ENCODE measurements at regions not wholly inside any gene's neighbourhood (a gene's known extent, or its start where the extent isn't known, plus 50 kb on each side); places are given as distances from the start of the nearest gene placed in this dataset.

GRCh38 chr20:39605908-39606307 lies 643.8 kb downstream of the DHX35 start:
- Histone ChIP-seq H3K4me3 (ENCODE audit: low read length in 2 of 2) (no peak overlapping the region), H3K36me3 (ENCODE audit: control insufficient read depth in 2 of 2, insufficient read depth in 2 of 2, low read length in 2 of 2) (no peaks in the 10 kb centered on the region)

GRCh38 chr20:39605361-39605760 lies 643.2 kb downstream of the DHX35 start:
- H3K9ac ChIP-seq (ENCODE audit: low read length in 2 of 2) = no peak overlapping the region
- H3K4me3 ChIP-seq (ENCODE audit: low read length in 2 of 2) = no peak overlapping the region
- no peaks in the 10 kb centered on the region for H3K36me3 ChIP-seq (ENCODE audit: control insufficient read depth in 2 of 2, insufficient read depth in 2 of 2, low read length in 2 of 2)
- H3K9me3 ChIP-seq (ENCODE audit: control insufficient read depth in 2 of 2, low read length in 2 of 2) = no peaks in the 10 kb centered on the region
- H3K4me1 ChIP-seq (ENCODE audit: control insufficient read depth, insufficient read depth, low read length) = no peaks in the 10 kb centered on the region
- no peaks in the 10 kb centered on the region for H3K27me3 ChIP-seq (ENCODE audit: control insufficient read depth in 1 of 2, insufficient read depth in 2 of 2, low read length in 2 of 2)
- H3K27ac ChIP-seq (ENCODE audit: low read length) = no peak overlapping the region

More at GRCh38 chr20:39605908-39606307, 643.8 kb downstream of the DHX35 start:
- H3K27me3 ChIP-seq (ENCODE audit: control insufficient read depth in 1 of 2, insufficient read depth in 2 of 2, low read length in 2 of 2) = no peaks in the 10 kb centered on the region
- H3K27ac ChIP-seq (ENCODE audit: low read length) = no peak overlapping the region
- H3K9ac ChIP-seq (ENCODE audit: low read length in 2 of 2) = no peak overlapping the region
- no peaks in the 10 kb centered on the region for H3K4me1 ChIP-seq (ENCODE audit: control insufficient read depth, insufficient read depth, low read length)
- H3K9me3 ChIP-seq (ENCODE audit: control insufficient read depth in 2 of 2, low read length in 2 of 2) = no peaks in the 10 kb centered on the region

- Histone ChIP-seq H3K9me3 (ENCODE audit: control insufficient read depth in 2 of 2, low read length in 2 of 2) (no peaks in the 10 kb centered on the region), H3K27me3 (ENCODE audit: control insufficient read depth in 1 of 2, insufficient read depth in 2 of 2, low read length in 2 of 2) (no peaks in the 10 kb centered on the region), H3K4me1 (ENCODE audit: control insufficient read depth, insufficient read depth, low read length) (no peaks in the 10 kb centered on the region), H3K4me3 (ENCODE audit: low read length in 2 of 2) (no peak overlapping the region), H3K27ac (ENCODE audit: low read length) (no peak overlapping the region), H3K36me3 (ENCODE audit: control insufficient read depth in 2 of 2, insufficient read depth in 2 of 2, low read length in 2 of 2) (no peaks in the 10 kb centered on the region), H3K9ac (ENCODE audit: low read length in 2 of 2) (no peak overlapping the region)
Measured at GRCh38 chr20:39603219-39603618, 641.1 kb downstream of the DHX35 start.

GRCh38 chr20:39602649-39603048 lies 640.5 kb downstream of the DHX35 start:
- Histone ChIP-seq H3K9ac (ENCODE audit: low read length in 2 of 2) (no peak overlapping the region), H3K9me3 (ENCODE audit: control insufficient read depth in 2 of 2, low read length in 2 of 2) (no peaks in the 10 kb centered on the region), H3K27me3 (ENCODE audit: control insufficient read depth in 1 of 2, insufficient read depth in 2 of 2, low read length in 2 of 2) (no peaks in the 10 kb centered on the region), H3K36me3 (ENCODE audit: control insufficient read depth in 2 of 2, insufficient read depth in 2 of 2, low read length in 2 of 2) (no peaks in the 10 kb centered on the region), H3K4me3 (ENCODE audit: low read length in 2 of 2) (no peak overlapping the region), H3K4me1 (ENCODE audit: control insufficient read depth, insufficient read depth, low read length) (no peaks in the 10 kb centered on the region), H3K27ac (ENCODE audit: low read length) (no peak overlapping the region)

GRCh38 chr20:39600871-39601270 lies 638.7 kb downstream of the DHX35 start:
- no peaks in the 10 kb centered on the region for H3K4me1 ChIP-seq (ENCODE audit: control insufficient read depth, insufficient read depth, low read length)
- no peak overlapping the region for H3K9ac ChIP-seq (ENCODE audit: low read length in 2 of 2)
- no peaks in the 10 kb centered on the region for H3K9me3 ChIP-seq (ENCODE audit: control insufficient read depth in 2 of 2, low read length in 2 of 2)
- no peak overlapping the region for H3K27ac ChIP-seq (ENCODE audit: low read length)
- H3K4me3 ChIP-seq (ENCODE audit: low read length in 2 of 2) = no peak overlapping the region
- no peaks in the 10 kb centered on the region for H3K27me3 ChIP-seq (ENCODE audit: control insufficient read depth in 1 of 2, insufficient read depth in 2 of 2, low read length in 2 of 2)
- H3K36me3 ChIP-seq (ENCODE audit: control insufficient read depth in 2 of 2, insufficient read depth in 2 of 2, low read length in 2 of 2) = no peaks in the 10 kb centered on the region

GRCh38 chr20:39600156-39600555 lies 638.0 kb downstream of the DHX35 start:
- Histone ChIP-seq H3K36me3 (ENCODE audit: control insufficient read depth in 2 of 2, insufficient read depth in 2 of 2, low read length in 2 of 2) (no peaks in the 10 kb centered on the region), H3K4me3 (ENCODE audit: low read length in 2 of 2) (no peak overlapping the region), H3K27ac (ENCODE audit: low read length) (no peak overlapping the region), H3K27me3 (ENCODE audit: control insufficient read depth in 1 of 2, insufficient read depth in 2 of 2, low read length in 2 of 2) (no peaks in the 10 kb centered on the region), H3K9me3 (ENCODE audit: control insufficient read depth in 2 of 2, low read length in 2 of 2) (no peaks in the 10 kb centered on the region), H3K4me1 (ENCODE audit: control insufficient read depth, insufficient read depth, low read length) (no peaks in the 10 kb centered on the region), H3K9ac (ENCODE audit: low read length in 2 of 2) (no peak overlapping the region)

GRCh38 chr20:39596554-39596953 lies 634.4 kb downstream of the DHX35 start:
- H3K9me3 ChIP-seq (ENCODE audit: control insufficient read depth in 2 of 2, low read length in 2 of 2) = no peaks in the 10 kb centered on the region
- no peak overlapping the region for H3K27ac ChIP-seq (ENCODE audit: low read length)
- H3K9ac ChIP-seq (ENCODE audit: low read length in 2 of 2) = no peak overlapping the region
- H3K4me3 ChIP-seq (ENCODE audit: low read length in 2 of 2) = no peak overlapping the region
- no peaks in the 10 kb centered on the region for H3K36me3 ChIP-seq (ENCODE audit: control insufficient read depth in 2 of 2, insufficient read depth in 2 of 2, low read length in 2 of 2)
- H3K27me3 ChIP-seq (ENCODE audit: control insufficient read depth in 1 of 2, insufficient read depth in 2 of 2, low read length in 2 of 2) = no peaks in the 10 kb centered on the region
- H3K4me1 ChIP-seq (ENCODE audit: control insufficient read depth, insufficient read depth, low read length) = no peaks in the 10 kb centered on the region

GRCh38 chr20:39592371-39592770 lies 630.2 kb downstream of the DHX35 start:
- Histone ChIP-seq H3K4me3 (ENCODE audit: low read length in 2 of 2) (no peak overlapping the region), H3K27ac (ENCODE audit: low read length) (no peak overlapping the region), H3K9ac (ENCODE audit: low read length in 2 of 2) (no peak overlapping the region), H3K9me3 (ENCODE audit: control insufficient read depth in 2 of 2, low read length in 2 of 2) (no peaks in the 10 kb centered on the region), H3K27me3 (ENCODE audit: control insufficient read depth in 1 of 2, insufficient read depth in 2 of 2, low read length in 2 of 2) (no peaks in the 10 kb centered on the region), H3K4me1 (ENCODE audit: control insufficient read depth, insufficient read depth, low read length) (no peaks in the 10 kb centered on the region), H3K36me3 (ENCODE audit: control insufficient read depth in 2 of 2, insufficient read depth in 2 of 2, low read length in 2 of 2) (no peaks in the 10 kb centered on the region)

GRCh38 chr20:39588148-39588757 lies 626.1 kb downstream of the DHX35 start:
- H3K27me3 ChIP-seq (ENCODE audit: control insufficient read depth in 1 of 2, insufficient read depth in 2 of 2, low read length in 2 of 2) = no peaks in the 10 kb centered on the region
- H3K27ac ChIP-seq (ENCODE audit: low read length) = no peak overlapping the region
- no peak overlapping the region for H3K9ac ChIP-seq (ENCODE audit: low read length in 2 of 2)
- H3K4me1 ChIP-seq (ENCODE audit: control insufficient read depth, insufficient read depth, low read length) = no peaks in the 10 kb centered on the region
- H3K4me3 ChIP-seq (ENCODE audit: low read length in 2 of 2) = no peak overlapping the region
- H3K36me3 ChIP-seq (ENCODE audit: control insufficient read depth in 2 of 2, insufficient read depth in 2 of 2, low read length in 2 of 2) = no peaks in the 10 kb centered on the region
- no peaks in the 10 kb centered on the region for H3K9me3 ChIP-seq (ENCODE audit: control insufficient read depth in 2 of 2, low read length in 2 of 2)

- H3K4me3 ChIP-seq (ENCODE audit: low read length in 2 of 2) = no peak overlapping the region
- H3K27me3 ChIP-seq (ENCODE audit: control insufficient read depth in 1 of 2, insufficient read depth in 2 of 2, low read length in 2 of 2) = no peaks in the 10 kb centered on the region
- H3K9ac ChIP-seq (ENCODE audit: low read length in 2 of 2) = no peak overlapping the region
- no peaks in the 10 kb centered on the region for H3K36me3 ChIP-seq (ENCODE audit: control insufficient read depth in 2 of 2, insufficient read depth in 2 of 2, low read length in 2 of 2)
- peak overlapping the region; percentile 37 for H3K27ac ChIP-seq (ENCODE audit: low read length)
- no peaks in the 10 kb centered on the region for H3K4me1 ChIP-seq (ENCODE audit: control insufficient read depth, insufficient read depth, low read length)
- no peaks in the 10 kb centered on the region for H3K9me3 ChIP-seq (ENCODE audit: control insufficient read depth in 2 of 2, low read length in 2 of 2)
Measured at GRCh38 chr20:39581034-39581433, 618.9 kb downstream of the DHX35 start.

GRCh38 chr20:39576771-39577170 lies 614.6 kb downstream of the DHX35 start:
- Histone ChIP-seq H3K4me1 (ENCODE audit: control insufficient read depth, insufficient read depth, low read length) (no peaks in the 10 kb centered on the region), H3K4me3 (ENCODE audit: low read length in 2 of 2) (no peak overlapping the region), H3K27me3 (ENCODE audit: control insufficient read depth in 1 of 2, insufficient read depth in 2 of 2, low read length in 2 of 2) (no peaks in the 10 kb centered on the region), H3K27ac (ENCODE audit: low read length) (no peak overlapping the region), H3K9me3 (ENCODE audit: control insufficient read depth in 2 of 2, low read length in 2 of 2) (peaks cover 0 to 6% of the 10 kb centered on the region in 2 donors), H3K36me3 (ENCODE audit: control insufficient read depth in 2 of 2, insufficient read depth in 2 of 2, low read length in 2 of 2) (no peaks in the 10 kb centered on the region), H3K9ac (ENCODE audit: low read length in 2 of 2) (no peak overlapping the region)
